HG03558 (cell line): ENCODE measurements at regions not wholly inside any gene's neighbourhood (a gene's known extent, or its start where the extent isn't known, plus 50 kb on each side); places are given as distances from the start of the nearest gene placed in this dataset.

Source experiments
- ATAC-seq: cut with Tn5 transposase; IDR thresholded peaks from one replicate; pipeline ENCODE4 v1.9.1; 2021; ENCODE audit warnings: moderate number of reproducible peaks; ENCODE audit not compliant: unreplicated experiment; ENCODE audit errors: extremely low read depth

DNA sequence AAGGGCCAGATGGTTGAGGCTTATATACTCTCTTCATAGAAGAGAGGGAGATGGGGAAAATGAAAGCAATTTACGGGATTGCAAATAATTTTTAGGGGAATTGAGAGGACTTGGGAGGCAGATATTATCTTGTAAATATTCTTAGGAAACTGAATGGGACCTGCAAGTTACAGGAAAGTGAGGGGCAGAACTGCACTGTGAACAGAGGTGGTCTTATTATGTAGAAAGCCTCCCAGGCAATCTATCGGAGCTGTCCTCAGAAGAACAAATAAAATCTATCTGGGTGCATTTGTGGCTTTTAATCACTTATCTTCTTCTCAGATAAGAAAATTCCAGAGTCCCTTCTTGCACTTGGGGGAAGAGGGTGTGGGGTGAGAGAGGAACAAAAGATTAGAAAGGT lies 223.5 kb downstream of the RHOU start:
- ATAC-seq: no peak

GRCh38 chr1:228960705-228961104 lies 225.4 kb downstream of the RHOU start:
- ATAC-seq: no peak

DNA sequence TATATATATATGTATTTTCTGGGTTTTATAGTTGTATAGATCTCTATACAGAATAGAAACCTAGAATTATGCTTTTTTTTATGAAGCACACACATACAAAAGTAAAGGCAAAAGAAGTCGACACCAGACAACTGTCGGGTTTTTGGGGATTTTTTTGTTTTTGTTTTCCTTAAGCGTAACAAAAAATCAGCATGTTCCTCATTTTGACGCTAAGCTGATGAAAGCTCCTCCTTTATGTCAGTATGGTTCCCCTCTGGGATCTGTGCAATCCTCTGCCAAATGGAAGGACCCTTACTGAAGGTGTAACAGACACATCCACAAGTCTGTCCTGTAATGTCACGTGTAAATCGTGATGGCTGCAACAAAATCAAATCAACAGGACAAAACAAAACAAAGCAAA lies 226.2 kb downstream of the RHOU start:
- no peak for ATAC-seq

- ATAC-seq: no peak
Observed at GRCh38 chr1:228963795-228964177, 228.5 kb downstream of the RHOU start.

- no peak for ATAC-seq
Observed at GRCh38 chr1:228964178-228965089, 229.2 kb downstream of the RHOU start.

DNA sequence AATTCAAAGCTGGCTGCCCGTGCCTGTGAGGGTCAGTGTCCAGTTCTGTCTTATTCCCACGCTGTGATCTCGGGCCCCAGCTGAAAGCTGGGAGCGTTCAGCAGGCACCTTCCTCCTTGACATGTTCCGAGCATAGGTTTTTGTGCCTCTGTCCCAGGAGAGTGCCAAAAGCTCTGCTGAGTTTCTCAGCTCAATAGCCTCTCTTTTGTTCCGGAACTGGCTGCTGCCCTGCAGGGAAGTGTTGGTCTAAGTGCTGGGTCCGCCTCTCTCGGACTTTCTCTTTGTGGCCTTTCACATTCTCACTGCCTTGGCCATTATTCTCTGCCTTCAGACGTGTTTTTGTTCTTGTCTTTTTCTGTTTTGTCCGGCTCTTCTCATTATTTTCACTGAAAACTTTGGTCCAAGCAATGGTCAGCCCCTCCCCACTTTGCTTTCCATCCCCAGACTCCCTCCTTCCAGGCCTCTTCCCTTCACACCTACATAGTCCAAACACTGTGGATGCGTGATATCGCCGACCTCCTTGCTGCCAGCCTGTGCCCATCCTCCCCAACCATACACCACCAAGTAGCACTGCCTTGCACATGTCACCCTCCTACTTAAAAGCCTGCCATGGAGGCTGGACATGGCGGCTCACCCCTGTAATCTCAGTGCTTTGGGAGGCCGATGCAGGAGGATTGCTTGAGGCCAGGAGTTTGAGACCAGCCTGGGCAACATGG lies 233.8 kb downstream of the RHOU start:
- ATAC-seq: no peak

- no peak for ATAC-seq
Observed at GRCh38 chr1:228969953-228970800, 234.9 kb downstream of the RHOU start.

- ATAC-seq: no peak
Observed at GRCh38 chr1:228972576-228972975, 237.3 kb downstream of the RHOU start.

DNA sequence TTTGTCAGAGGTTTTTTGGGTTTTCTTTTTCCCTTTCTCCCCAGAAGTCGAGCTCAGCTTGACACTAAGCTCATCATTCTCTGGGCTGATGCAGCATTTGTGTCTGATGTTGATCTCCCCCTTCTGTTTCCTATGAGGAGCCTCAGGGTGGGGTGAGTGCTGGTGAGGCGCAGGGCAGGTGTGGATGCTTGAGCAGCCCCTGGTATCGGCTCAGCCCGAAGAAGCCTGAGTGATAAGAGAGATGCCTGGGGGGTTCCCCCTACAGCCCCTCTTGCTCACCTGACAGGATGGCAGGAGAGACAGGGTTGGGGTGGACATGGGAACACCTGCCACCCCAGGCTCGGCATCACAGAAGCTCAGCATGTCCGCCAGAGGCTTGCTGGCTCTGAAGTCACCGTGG lies 239.0 kb downstream of the RHOU start:
- no peak for ATAC-seq

DNA sequence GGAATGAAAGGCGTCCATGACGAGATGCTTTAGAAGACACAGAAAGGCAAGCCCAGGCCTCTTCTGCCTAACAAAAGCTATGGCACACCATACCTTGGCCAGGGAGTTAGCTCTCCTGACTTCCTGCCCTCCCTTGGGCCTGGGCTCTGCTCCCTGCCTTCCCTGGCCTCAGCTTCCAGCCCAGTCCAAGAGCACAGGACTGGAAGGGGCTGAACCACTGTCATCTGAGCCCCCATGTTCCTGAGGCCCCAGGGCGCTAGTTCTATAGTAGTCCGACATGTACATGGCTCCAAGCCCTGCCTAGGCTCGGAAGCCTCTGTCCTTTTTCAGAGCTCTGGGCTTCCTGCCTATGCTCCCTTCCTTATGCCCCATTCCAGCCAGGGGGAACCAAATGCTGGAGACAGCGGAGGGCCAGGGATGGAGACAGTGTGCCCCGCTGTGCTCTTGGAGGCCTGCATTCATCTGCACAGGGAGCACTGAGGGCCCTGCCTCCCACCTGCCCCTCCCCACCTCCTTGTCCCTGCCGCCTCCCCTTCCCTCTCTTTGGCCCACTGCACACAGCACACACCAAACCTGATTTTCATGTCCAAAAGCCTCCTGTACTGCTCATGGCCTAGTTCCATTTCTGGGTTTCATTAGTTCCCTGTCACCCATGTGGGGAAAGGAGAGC lies 240.1 kb downstream of the RHOU start:
- no peak for ATAC-seq

- no peak for ATAC-seq
Observed at GRCh38 chr1:228976316-228976715, 241.0 kb downstream of the RHOU start.

DNA sequence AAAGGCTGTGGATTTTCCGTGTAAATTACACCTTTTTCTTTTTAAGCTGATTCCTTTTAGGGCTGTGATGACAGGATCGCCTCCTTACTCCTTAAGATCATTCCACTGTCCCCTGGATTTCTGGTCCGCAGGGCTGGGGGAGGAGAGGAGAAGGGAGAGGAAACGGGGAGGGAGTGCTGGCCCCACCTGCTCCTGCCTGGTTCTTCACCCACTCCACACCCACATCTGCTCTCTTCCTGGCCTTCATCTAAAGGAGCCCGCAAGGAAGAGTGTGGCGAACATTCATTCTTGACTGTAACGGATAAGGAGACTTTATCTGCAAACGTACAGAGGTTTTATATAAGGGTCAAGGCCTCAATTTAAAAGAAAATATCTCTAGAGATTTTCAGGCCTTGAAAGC lies 242.0 kb downstream of the RHOU start:
- ATAC-seq: no peak

- ATAC-seq: no peak
Observed at GRCh38 chr1:228977741-228978140, 242.5 kb downstream of the RHOU start.

DNA sequence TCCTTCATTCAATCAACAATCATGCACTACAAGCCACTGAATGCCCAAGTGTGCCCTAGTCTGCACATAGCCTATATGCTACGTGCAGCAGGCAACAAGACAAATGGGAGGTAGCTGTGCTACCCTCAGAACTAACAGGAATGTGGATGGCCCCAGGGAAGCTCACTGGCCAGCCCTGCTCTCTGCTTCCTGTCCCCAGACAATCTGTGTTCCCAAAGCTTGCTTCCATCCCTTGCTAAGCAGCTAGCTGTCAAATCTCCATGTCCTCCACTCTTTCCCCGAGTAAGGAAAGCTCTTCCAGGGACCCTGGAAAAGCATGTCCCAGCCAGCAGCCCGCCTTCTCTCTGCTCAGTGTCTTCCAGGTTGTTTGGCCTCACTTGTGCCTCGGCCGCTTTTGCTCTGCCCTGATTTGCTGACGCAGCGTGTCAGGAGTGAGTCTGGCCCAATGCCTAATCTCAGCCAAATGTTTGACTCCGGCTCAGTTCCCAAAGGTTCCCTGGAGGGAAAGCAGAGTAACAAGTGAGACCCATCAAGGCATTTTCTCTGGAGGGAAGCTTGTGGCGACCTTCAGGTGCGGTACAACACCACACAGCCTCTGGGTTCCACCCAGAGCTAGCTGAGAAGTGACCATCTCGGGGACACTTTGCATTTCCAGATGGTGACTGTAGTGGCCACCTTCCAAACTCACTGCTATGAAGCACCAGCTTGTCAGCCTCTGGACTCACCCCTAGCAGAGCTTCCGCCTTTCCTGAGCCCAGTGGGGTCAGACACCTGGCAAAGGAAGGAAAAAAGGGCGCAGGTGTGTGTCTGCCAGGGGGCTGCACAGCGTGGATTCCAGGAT lies 243.4 kb downstream of the RHOU start:
- no peak for ATAC-seq

GRCh38 chr1:228979325-228979699 lies 244.0 kb downstream of the RHOU start:
- ATAC-seq: no peak

- ATAC-seq: no peak
Observed at GRCh38 chr1:228979774-228980173, 244.5 kb downstream of the RHOU start.

DNA sequence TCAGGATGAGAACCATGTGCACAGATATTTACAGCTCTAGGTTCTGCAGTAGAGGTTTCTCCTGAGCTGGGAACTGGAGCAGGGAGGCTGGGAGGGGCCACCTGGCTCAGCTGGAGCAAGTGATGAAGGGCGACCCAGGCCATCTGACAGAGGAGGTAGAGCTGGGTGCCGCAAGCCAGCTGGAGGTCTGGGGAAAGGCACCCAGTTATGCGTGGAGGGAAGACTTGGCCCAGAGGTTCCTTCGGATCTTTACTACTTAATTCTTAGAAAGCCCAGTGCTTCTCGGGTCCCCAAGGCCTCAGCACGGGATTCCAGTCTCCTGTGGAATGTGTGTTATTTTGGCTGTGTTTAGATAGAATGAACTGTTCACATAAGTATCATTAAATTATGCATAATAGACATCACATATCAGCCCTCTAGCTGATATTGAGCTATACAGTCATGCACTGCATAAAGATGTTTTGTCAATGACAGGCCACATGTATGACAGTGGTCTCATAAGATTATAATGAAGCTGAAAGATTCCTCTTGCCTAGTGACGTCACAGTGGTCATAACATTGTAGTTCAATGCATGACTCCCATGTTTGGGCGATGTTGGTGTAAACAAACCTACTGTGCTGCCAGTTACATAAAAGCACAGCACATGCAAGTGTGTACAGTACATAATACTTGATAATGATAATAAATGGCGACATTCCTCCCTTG lies 245.1 kb downstream of the RHOU start:
- ATAC-seq: no peak

- ATAC-seq: no peak
Observed at GRCh38 chr1:228982637-228983036, 247.4 kb downstream of the RHOU start.

- no peak for ATAC-seq
Observed at GRCh38 chr1:228983231-228983660, 248.0 kb downstream of the RHOU start.
